Fibroblast of skin of left biceps (primary cell): ENCODE measurements at regions not wholly inside any gene's neighbourhood (a gene's known extent, or its start where the extent isn't known, plus 50 kb on each side); places are given as distances from the start of the nearest gene placed in this dataset.
"Not testable (repeated sequence)": the region's sequence is repeated elsewhere in the genome, so short reads cannot be mapped to it uniquely, and the experiment has no call there.

Experiments
- DNase-seq, 2 experiments: peaks; one replicate each; pipeline ENCODE4 v3.0.0-alpha.2; 2013; ENCODE audit warnings: low read depth in 2 of 2

GRCh38 chr18:10351219-10351818, 103.1 kb upstream of the APCDD1 start:
- DNase-seq, result peak; percentile 44 to 47

DNA sequence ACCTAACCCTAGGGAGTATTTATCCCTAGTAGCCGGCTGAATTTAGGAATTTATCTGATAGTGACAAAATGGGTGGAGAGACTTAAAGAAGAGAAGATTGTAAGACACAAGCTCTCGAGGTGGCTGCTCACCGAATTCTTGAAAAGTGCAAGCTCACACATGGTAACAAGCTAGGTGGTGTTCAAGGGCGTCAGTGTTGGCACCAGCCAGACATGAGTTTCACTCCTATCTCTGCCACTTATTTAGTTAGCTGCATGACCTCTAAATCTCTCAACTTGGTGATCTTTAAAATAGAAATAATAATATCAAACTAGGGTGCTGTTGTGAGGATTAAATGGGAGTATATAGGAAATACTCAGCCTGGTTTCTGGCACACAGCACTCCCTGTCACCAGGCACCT, 102.6 kb upstream of the APCDD1 start:
- no peak for DNase-seq

DNA sequence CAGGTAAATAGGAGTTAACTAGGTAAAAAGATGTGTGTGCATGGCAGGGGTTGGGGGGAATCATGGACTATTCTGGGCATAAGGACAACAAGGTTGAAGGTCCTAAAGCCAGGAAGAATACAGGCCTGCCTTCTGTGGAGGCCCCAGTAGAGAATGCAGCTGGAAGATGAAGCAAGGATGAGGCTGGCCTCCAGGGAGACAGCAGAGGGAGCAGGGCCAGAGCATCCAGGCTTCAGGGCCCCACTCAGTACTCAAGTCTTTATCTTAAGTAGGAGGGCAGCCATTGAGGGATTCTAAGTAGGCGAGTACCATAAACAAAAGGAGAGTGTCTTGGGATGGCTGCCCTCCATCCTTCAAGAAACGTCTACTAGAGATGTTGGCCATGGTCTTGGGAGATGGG, 101.8 kb upstream of the APCDD1 start:
- no peak for DNase-seq

- peak; percentile 61 to 67 for DNase-seq
Observed at GRCh38 chr18:10353791-10354190, 100.6 kb upstream of the APCDD1 start.

GRCh38 chr18:10354241-10354811, 100.1 kb upstream of the APCDD1 start:
- no peak for DNase-seq

DNA sequence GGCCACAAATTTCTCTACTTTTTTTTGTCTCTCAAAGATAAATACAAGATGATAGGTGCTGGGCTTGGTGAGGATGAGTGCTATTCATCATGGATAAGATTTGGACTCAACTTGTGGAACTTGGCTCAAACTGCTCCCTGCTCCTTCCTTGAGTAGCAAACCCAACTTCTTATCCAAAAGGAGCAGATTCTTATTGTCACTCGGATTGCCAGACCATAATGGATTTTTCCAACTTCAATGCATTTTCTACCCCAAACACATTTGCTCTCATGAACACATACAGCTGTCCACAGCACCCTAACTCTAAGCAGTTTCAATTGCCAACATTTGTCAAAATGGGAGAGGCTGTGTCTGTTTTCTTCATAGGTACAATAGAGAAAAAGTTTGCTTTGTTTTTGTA, 99.5 kb upstream of the APCDD1 start:
- no peak for DNase-seq

- DNase-seq, result not testable (repeated sequence)
Observed at GRCh38 chr18:10356999-10357398, 97.4 kb upstream of the APCDD1 start.

- DNase-seq, result no peak
Observed at GRCh38 chr18:10361660-10362059, 92.8 kb upstream of the APCDD1 start.

DNA sequence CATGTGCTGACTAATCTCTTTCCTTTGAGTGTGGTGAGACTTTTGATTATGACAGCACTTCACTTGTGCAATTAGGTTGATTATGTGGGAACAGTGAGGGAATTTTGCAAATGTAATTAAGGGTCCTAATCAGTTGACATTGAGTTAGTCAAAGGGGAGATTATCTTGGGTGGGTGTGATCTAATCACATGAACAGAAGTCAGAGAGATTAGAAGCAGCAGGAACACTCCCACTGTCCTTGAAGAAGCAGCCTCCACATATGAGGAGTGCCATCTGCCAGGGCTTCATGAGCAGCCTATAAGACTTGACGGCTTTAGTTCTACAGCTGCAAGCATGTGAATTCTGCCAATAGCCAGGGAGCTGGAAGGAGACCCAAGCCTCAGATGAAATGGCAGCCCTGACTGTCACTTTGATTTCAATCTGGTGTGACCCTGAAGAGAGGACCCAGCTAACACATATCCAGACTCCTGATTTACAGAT, 89.4 kb upstream of the APCDD1 start:
- no peak for DNase-seq

DNA sequence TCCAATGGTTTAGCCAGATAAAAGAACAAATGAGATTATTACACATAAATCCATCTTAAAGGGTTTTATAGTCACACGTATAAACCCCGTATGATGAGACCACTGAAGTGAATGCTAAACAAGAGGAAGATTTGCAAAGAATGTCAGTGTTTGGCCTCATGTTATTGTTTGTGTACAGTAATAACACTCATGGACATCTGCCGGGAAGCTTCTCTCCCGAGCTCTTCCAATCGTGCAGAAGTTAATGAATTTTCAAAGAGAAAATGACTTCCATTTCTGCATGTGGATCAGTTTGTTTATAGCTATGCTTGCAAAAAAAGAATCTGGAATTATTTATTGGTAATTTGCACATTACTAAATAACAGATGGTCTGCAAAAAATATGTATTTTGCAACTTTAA, 88.5 kb upstream of the APCDD1 start:
- DNase-seq, result no peak

DNA sequence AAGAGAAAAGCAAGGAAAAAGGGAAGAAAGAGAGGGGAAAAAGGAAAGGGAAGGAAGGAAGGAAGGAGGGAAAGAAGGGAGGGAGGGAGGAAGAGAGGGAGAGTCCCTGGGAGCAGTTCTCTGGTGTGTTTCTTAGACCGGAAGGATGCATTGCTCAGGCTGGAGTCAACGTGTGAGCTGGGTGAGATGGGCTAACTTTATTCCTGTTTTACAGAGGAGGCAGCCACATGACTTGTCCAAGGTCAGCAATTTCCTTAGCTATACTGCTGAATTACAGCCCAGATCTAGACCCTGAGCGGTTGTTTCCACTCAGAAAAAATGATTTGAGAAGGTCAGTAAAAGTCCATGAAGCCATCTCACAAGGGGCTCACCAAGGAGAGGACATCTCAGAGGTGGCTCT, 86.6 kb upstream of the APCDD1 start:
- DNase-seq, result no peak

DNA sequence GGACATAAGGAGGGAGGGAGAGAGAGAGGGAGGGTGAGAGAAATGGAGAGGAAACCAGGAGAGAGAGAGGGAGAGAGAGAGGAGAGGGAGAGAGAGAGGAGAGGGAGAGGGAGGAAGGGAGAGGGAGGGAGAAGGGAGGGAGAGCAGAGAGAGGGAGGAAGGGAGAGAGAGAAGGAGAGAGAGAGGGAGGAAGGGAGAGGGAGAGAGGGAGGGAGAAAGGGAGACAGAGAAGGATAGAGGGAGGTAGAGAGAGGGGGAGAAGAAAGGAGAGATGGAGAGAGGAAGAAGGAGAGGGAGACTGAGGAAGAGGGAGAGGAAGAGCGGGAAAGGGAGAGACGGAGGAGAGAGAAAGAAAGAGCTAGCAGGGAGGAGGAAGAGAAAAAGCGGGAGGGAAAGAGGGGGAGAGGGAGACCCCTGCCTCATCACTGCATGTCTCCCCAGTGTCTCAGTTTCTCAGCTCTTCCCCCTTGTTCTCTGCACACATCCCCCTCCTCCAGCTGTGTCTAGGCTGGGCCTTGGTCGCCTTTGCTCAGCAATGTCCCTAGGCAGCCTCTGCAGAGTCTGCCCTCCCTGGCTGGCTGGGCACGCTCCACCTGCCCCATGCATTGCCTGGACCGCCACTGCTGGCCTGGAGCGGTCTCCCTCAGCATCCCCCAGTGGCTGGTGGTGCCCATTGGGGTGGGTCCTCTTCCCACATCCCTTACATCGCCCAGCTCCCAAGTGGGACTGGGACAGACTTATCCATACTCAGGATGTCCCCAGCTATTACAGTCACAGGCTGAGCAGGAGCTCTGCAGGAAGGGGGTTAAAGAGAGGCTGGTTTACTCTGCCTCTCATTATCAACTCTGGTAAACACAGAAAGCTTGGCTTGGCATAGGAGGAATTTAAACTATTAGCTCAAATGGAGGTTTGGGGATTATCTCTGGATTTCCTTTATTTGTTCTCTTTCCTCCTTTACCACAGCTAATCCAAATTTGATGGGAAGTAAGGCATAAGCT, 85.7 kb upstream of the APCDD1 start:
- no peak for DNase-seq

GRCh38 chr18:10370716-10371115, 83.7 kb upstream of the APCDD1 start:
- DNase-seq, result no peak

DNA sequence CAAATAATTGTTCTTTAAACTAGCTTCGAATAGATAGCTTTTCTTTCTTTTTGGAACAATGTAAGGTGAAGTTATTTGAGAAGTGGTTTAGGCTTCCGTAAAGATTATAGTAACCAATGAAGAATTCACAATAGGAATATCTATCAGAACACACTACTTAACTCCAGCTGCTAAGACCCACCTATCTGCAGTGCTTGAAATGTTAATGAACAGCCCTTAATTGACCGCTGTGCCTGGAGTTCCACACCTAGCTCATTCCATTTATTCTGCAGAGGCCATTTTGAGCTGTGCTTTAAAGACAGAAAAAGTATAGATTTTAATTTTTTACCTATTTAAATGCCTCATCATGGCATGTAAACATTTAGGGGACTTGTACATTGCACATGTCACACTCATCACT, 83.3 kb upstream of the APCDD1 start:
- no peak for DNase-seq

DNA sequence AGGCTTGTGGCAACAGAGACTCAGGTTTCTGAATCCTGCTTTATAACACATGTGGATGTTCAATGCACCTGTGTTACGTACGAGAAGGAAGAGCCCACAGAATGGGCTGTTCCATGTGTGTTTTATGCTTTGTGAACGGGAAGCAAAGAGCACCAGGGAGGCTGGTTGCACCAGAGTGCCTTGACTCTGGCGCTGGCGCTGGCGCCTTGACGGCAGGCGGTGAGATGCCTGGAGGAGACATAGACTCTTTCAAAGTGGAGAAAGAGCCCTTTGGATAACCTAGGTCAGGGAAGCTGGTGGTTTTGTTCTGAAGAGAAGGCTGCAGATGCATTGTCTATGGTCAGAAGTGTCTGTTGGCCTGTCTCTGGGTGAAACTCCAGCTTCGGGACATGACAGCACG, 80.2 kb upstream of the APCDD1 start:
- no peak for DNase-seq

- no peak for DNase-seq
Observed at GRCh38 chr18:10374636-10375293, 79.7 kb upstream of the APCDD1 start.

DNA sequence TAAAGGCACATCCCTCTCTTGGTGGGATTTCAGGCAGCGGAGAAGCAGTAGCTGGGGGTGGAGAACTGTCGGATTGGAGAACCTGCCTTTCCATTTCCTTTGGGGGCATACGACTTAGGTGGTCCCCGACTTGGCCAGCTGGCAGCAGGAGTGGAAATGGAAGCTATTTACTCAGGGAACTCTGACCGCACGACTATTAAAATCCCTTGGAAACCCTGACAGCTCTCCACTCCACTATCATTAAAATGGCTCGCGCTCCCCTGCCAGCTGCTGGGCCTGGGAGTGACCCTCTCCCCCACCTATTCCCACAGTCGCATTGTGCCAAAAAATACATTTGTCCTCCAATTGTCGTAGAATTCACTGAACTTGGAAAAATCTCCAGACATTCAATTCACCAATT, 77.7 kb upstream of the APCDD1 start:
- DNase-seq, result no peak

GRCh38 chr18:10377956-10378355, 76.5 kb upstream of the APCDD1 start:
- DNase-seq, result peak; percentile 68

- DNase-seq, result peak in 1 of 2 experiments; percentile 45
Observed at GRCh38 chr18:10378688-10379420, 75.6 kb upstream of the APCDD1 start.

DNA sequence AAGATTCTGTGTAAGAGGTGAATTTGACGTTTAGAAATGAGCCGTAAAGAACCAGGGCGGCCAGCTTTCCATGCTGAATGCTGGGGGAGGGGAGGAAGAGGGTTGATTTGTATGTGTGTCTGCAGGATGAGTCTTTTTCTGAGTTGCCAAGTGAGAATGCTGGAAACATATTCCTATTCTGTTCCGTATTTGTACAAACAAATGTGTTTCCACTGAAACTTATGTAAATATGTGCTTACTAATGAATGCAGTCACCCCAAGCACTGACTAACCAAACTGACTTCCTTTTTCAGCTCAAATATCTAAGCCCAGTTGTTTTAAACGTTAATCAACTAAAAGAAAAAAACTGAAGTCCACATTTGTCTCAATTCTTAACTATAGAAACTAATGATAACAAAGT, 74.9 kb upstream of the APCDD1 start:
- no peak for DNase-seq

DNA sequence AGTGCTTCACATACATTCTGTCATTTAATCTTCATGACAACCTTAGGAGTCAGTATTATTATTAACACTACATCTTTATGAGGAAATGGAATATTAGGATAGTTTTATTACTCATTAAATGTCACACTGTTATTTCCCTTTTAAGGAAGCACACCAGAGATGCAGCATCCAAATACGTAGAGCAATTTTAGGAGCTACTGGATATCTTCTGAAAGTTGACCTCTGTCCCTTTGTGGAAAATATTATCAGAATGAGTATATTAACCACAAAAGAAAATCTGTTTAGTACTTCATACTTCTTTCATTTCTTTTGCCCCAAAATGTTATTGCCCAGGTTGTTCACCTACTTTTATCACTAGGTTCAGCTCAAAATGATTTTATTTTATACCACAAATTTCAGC, 72.9 kb upstream of the APCDD1 start:
- DNase-seq, result no peak
